ENCODE measurements at regions not wholly inside any gene's neighbourhood (a gene's known extent, or its start where the extent isn't known, plus 50 kb on each side); places are given as distances from the start of the nearest gene placed in this dataset.

DNA sequence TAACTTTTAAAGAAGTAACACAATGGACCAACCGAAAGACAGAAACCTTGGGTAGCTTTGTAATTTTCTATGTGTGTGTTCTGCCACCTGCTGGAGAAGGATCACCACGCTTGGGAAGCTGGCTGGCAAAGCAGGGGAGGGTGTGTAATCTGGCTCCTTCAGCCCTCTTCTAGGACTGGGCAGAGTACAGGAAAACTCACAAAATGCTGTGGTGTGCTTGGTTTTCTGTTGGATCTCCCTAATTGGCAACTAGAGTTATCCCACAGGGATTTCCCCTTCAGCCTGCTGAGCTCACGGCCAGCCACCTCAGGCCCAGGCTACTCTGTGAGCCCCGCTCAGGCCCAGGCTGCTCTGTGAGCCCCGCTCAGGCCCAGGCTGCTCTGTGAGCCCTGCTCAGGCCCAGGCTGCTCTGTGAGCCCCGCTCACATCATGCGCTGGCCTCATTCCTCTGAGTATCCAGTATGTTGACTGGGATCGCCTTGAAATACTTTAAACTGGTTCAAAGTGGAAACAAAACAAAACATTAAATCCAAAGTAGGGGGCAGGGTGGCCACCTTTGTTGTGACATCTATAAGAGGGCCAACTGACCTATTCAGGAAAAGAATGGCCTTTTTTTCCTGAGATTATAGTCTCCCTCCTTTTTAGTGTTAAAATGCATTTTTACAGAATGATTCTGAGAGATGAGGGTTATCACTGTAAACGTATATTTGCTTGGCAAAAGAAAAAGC lies 52.0 kb upstream of the RNU6-8 start:
- no peak for FAIRE-seq

DNA sequence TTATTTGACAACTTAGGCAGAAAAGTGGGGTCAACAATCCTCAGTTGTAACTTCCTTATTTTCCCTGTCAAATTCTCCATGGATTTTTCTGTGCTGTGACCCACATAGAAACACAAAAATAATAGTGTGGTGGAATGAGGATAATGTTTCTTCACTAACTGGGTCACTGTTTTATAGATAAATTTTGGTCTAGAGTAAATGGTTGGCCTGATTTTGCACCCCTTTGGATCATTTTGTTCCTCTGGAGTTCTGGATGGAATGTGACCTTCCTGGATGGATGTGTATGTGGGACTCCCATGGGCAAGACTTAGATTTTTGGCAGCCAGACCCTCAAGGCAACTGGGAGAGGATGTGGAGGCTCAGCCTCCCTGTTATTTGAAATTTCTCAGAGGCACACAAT lies 52.7 kb upstream of the RNU6-8 start:
- no peak for DNase-seq (ENCODE audit: low spot score)
- no peak for FAIRE-seq

More for the DNA sequence above, 52.0 kb upstream of the RNU6-8 start:
- peak; percentile 65 for DNase-seq (ENCODE audit: low spot score)

DNA sequence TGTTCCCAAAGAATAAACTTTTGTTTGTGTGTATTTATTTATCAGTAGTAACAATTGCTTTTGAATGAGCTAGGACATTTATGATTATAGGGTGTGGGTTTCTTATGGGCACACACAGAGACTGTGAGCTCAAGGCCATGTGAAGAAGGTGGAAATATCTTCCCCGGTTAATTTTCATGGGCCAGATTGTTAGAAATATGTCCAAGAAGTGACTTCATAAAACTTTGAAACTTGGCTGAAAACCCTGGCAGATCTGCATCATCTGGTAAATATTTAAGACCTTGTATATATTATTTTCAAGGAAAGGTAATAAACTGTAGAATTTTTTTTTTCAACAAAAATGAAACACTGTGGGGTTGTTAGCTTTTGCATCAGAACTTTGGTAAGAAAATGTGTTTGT lies 53.5 kb upstream of the RNU6-8 start:
- DNase-seq (ENCODE audit: low spot score) = no peak
- FAIRE-seq = no peak

DNA sequence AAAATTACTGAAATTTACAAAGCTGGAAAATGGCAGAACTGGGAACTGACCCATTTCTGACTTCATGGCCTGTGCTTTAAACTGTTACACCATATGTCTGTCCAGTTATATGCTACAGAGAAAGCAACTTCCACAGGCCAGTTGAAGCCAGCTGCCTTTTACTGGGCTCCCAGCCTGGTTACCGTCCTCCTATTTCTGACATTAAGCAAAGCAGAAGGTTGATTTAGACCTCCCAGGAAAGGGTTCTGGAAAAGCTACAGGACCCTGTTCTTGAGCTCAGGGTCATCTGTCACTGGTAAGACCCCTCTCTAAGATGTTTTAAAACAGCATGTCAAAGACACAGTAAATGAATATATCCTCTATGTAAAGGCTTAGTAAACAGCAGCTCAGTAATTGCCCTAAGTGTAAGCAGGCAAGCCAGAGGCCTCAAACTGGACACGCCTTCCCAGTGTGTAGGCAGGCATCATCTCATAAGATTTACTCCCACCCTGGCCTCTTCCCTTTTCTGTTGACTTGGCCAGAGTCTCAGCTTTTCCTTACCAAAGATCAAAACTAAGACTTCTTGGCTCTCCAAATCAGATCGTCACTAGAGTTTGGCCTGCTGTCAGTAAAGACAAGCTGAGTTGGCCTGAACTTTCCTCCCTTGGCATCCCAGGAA lies 55.4 kb upstream of the RNU6-8 start:
- no peak for FAIRE-seq
- no peak for DNase-seq (ENCODE audit: low spot score)

DNA sequence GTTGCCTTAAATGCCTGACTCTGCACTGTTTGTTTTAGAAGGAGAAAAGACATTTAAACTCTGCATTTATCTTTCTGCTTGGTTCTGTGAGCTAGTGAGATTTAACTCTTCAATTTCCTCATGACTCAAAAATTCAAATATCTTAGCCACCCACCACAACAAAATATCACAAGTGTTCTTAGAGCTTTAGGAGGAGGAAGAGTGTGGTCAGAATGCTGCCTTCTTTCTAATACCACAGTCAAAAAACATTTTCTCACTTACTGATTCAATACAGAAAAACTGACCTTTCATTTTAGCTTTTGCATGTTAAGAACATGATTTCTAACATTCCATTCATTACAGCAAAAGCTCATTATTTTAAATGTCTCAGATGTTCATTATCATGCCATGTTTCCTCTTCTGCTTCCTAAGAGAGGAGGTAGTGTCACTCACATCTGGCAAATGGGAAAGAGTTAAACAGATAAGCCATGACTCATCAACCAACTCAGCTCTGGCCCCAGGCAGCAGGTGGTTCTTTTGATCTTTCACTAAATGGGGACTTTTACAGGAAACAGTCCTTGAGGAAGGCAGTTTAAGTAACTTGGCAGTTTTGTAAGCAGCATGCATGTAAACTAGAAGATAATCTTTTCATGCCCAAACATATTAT lies 56.4 kb upstream of the RNU6-8 start:
- DNase-seq (ENCODE audit: low spot score) (peak; percentile 64), FAIRE-seq (no peak)

DNA sequence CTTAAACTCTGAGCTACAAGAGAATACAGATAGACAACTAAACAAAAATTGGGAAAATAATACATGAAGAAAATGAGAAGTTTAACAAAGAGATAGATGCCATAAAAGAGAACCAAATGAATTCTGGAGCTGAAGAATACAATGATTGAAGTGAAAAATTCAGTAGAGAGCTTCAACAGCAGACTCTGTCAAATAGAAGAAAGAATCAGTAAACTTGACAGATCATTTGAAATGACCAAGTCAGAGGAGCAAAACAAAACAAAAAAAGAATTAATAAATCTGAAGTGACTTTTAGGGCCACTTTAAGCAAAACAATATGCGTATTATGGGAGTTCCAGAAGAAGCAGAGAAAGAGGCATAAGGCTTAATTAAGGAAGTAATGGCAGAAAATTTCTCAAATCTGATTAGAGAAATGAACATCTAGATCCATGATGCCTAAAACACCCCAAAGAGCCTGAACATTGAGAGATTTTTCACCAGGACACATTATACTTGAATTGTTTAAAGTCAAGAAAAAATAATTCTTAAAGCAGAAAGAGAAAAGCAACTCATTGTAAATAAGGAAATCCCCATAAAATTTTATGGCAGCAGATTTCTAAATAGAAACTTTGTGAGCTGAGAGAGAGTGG lies 61.0 kb upstream of the RNU6-8 start:
- FAIRE-seq (no peak), DNase-seq (ENCODE audit: low spot score) (no peak)

DNA sequence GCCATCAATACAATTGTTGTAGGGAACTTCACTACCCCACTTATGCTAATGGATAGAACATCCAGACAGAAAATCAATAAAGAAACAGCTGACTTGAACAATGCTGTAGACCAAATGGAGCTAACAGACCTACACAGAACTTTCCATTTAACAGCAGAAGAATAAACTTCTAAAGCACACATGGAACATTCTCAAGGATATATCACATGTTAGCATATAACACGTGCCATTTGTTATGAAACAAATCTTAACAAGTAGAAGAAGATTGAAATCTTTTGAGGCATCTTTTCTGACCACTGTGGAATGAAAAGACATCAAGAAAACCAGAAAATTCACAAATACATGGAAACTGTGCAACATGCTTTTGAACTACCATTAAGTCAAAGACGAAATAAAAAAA lies 62.5 kb upstream of the RNU6-8 start:
- DNase-seq (ENCODE audit: low spot score) = no peak
- FAIRE-seq = no peak

DNA sequence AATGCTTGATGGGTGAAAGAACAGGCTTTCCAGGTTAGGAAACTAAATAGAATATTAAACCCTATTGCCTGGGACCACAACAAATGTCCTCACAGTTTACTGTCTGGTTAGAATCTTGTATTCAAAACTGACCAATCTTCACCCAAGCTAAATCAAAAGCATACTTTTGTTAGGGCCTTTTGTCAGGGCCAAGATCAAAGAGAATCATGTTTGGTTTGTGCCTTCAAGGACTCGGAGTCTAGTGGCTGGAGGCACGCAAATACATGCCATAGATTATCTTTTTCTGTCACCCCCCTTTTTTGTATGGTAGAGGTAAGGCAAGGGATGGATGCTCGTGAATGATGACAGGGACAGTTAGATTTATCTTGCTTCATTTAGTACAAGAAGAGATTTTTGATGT lies 51.1 kb upstream of the AKAP6 start:
- no peak for DNase-seq (ENCODE audit: low spot score)
- FAIRE-seq = no peak

Measured in urothelium cell line (cell line).